K562 (cell line): ENCODE measurements at regions not wholly inside any gene's neighbourhood (a gene's known extent, or its start where the extent isn't known, plus 50 kb on each side); places are given as distances from the start of the nearest gene placed in this dataset.

Experiments
- ATAC-seq: fragments of 200-7000 bp; cut with Tn5 transposase; 3 replicates; pipeline ENCODE4 v1.9.1; 2020; ENCODE audit warnings: moderate library complexity
- BruUV-seq: library from RNA; stranded (reverse); fragments of 400-500 nt; replicated peaks from 2 replicates; lab custom pipeline; 2021; lab: Mats Ljungman, UMichigan
- CTCF ChIA-PET: fragments of 300-600 bp; formaldehyde crosslinking; extraction: SDS; loops from one replicate; lab custom pipeline; 2021; ENCODE audit warnings: low intra/inter-chr PET ratio; lab: Yijun Ruan, JAX
- POLR2A ChIA-PET: fragments of 300-600, 350-650 bp; sonication (Branson Sonifier 250); formaldehyde crosslinking; extraction: SDS; loops from one replicate; lab custom pipeline; 2021; ENCODE audit warnings: antibody characterized with exemption, inconsistent platforms; lab: Yijun Ruan, JAX
- DNase-seq, 4 experiments: peaks; one replicate each; pipeline versions ENCODE4 v3.0.0 to v3.0.0-alpha.2; 2011 to 2018; ENCODE audit warnings: low spot score in 3 of 4, mixed read lengths in 3 of 4; ENCODE audit errors: extremely low read depth in 1 of 4
- FAIRE-seq: peaks from 2 replicates; lab custom pipeline; 2011; peaks lifted over from hg19 to GRCh38; lab: Jason Lieb, UNC
- H2AFZ ChIP-seq: 2 replicates; pipeline ENCODE4 v1.6.0; 2011; ENCODE audit warnings: low read depth, low read length, control low read depth, inconsistent platforms
- H3K27ac ChIP-seq: fragments of 200-600 bp; 3 replicates; pipeline ENCODE4 v1.8.0; 2011; ENCODE audit warnings: low read depth, mild to moderate bottlenecking, control low read depth, inconsistent platforms, low read length, moderate library complexity, mixed read lengths; ENCODE audit errors: extremely low read depth
- H3K27me3 ChIP-seq, 2 experiments: fragments of 300-600 bp in 1 of 2; 2 replicates in 1 of 2; 3 replicates in 1 of 2; pipeline versions ENCODE4 v1.6.0 to v1.8.0; 2011; ENCODE audit warnings: inconsistent platforms in 2 of 2, low read length in 2 of 2, mild to moderate bottlenecking in 1 of 2, mixed read lengths in 1 of 2, moderate library complexity in 1 of 2; ENCODE audit not compliant: control insufficient read depth in 2 of 2, insufficient read depth in 2 of 2
- H3K36me3 ChIP-seq: fragments of 300-600 bp; 3 replicates; pipeline ENCODE4 v1.8.0; 2011; ENCODE audit warnings: mild to moderate bottlenecking, low read length, inconsistent platforms; ENCODE audit not compliant: control insufficient read depth, insufficient read depth
- H3K4me1 ChIP-seq, 2 experiments: fragments of 200-600 bp in 1 of 2; replicated peaks in 1 of 2; 2 replicates in 1 of 2; 3 replicates in 1 of 2; pipeline versions ENCODE4 v1.5.1 to v1.8.0; 2011; ENCODE audit warnings: inconsistent platforms in 2 of 2, low read length in 2 of 2, mild to moderate bottlenecking in 1 of 2, mixed read lengths in 1 of 2, moderate library complexity in 1 of 2; ENCODE audit not compliant: control insufficient read depth in 2 of 2, insufficient read depth in 2 of 2
- H3K4me2 ChIP-seq: 2 replicates; pipeline ENCODE4 v1.6.1; 2011; ENCODE audit warnings: low read length, control low read depth, inconsistent platforms, mixed read lengths; ENCODE audit not compliant: insufficient read depth
- H3K4me3 ChIP-seq: fragments of 200-600 bp; sonication (generic), shearing (Covaris generic); 2 replicates; pipeline ENCODE4 v1.5.1; 2016; ENCODE audit warnings: control low read depth, inconsistent platforms
- H3K79me2 ChIP-seq: fragments of 200-600 bp; 3 replicates; pipeline ENCODE4 v1.8.0; 2011; ENCODE audit warnings: low read length, inconsistent platforms; ENCODE audit not compliant: control insufficient read depth, insufficient read depth
- H3K9ac ChIP-seq, 2 experiments: 2 replicates each; pipeline versions ENCODE4 v1.6.0 to v1.6.1; 2011; ENCODE audit warnings: low read depth in 2 of 2, low read length in 2 of 2, control low read depth in 1 of 2, inconsistent platforms in 1 of 2, mild to moderate bottlenecking in 1 of 2, mixed read lengths in 1 of 2; ENCODE audit not compliant: insufficient read depth in 1 of 2
- H3K9me1 ChIP-seq: one replicate; pipeline ENCODE4 v1.6.0; 2011; ENCODE audit warnings: inconsistent platforms, mild to moderate bottlenecking, low read length, moderate library complexity; ENCODE audit not compliant: control insufficient read depth, insufficient read depth
- H3K9me3 ChIP-seq: replicated peaks from 2 replicates; pipeline ENCODE4 v1.5.1; 2011; ENCODE audit warnings: low read depth, low read length, inconsistent platforms; ENCODE audit not compliant: control insufficient read depth, insufficient read depth
- H4K20me1 ChIP-seq: replicated peaks from 2 replicates; pipeline ENCODE4 v1.6.1; 2011; ENCODE audit warnings: low read length, inconsistent platforms, mixed read lengths; ENCODE audit not compliant: control insufficient read depth, insufficient read depth
- ATF3 ChIP-seq, 2 experiments: fragments of 450-650 bp in 1 of 2; sonication (generic) in 1 of 2; formaldehyde crosslinking in 1 of 2; IDR thresholded peaks in 1 of 2; conservative IDR thresholded peaks in 1 of 2; 2 replicates each; pipeline versions ENCODE4 v1.6.1 to v1.8.1; 2016 to 2023; ENCODE audit warnings: mild to moderate bottlenecking in 2 of 2, moderate library complexity in 2 of 2, inconsistent platforms in 1 of 2, missing genetic modification reagents in 1 of 2
- E2F5 ChIP-seq: sonication (generic); formaldehyde crosslinking; IDR thresholded peaks from 2 replicates; pipeline ENCODE4 v1.8.0; 2022; ENCODE audit warnings: mild to moderate bottlenecking, missing genetic modification reagents
- ESRRA ChIP-seq: fragments of 450-650 bp; IDR thresholded peaks from 2 replicates; pipeline ENCODE4 v1.6.1; 2014; ENCODE audit warnings: low read depth, mild to moderate bottlenecking, moderate library complexity, borderline replicate concordance
- EWSR1 ChIP-seq: fragments of 450-650 bp; IDR thresholded peaks from 2 replicates; pipeline ENCODE4 v1.6.1; 2018; ENCODE audit warnings: borderline replicate concordance, mild to moderate bottlenecking, low read depth, moderate library complexity; ENCODE audit not compliant: partially characterized antibody
- KAT2B ChIP-seq: IDR thresholded peaks from one replicate; pipeline ENCODE4 v1.6.1; 2012; ENCODE audit warnings: low read depth, mild to moderate bottlenecking, control low read depth, inconsistent platforms, low read length, moderate library complexity
- MAFF ChIP-seq: IDR thresholded peaks from 2 replicates; pipeline ENCODE4 v1.6.1; 2012; ENCODE audit warnings: low read length, improper control_type of control experiment
- PRPF4 ChIP-seq: fragments of 200-400 bp; formaldehyde crosslinking; IDR thresholded peaks from one replicate; pipeline ENCODE4 v1.6.1; 2017; ENCODE audit warnings: low read length, low read depth, mild to moderate bottlenecking; ENCODE audit not compliant: insufficient read depth, poor library complexity, severe bottlenecking
- TSC22D4 ChIP-seq: fragments of 450-650 bp; IDR thresholded peaks from 2 replicates; pipeline ENCODE4 v1.6.1; 2016; ENCODE audit warnings: missing genetic modification characterization, missing biosample characterization, control low read depth
- WGBS: fragments of 100-300 bp; shearing (Covaris generic); methylation state at CpG from one replicate; pipeline ENCODE4 v1.1.6; 2016; ENCODE audit warnings: low coverage, mixed read lengths; ENCODE audit not compliant: insufficient coverage; ENCODE audit errors: missing lambda C conversion rate; 5-methylcytosine and 5-hydroxymethylcytosine counted together
- in situ Hi-C: fragments of 300-500 bp; cut with MboI; formaldehyde crosslinking; loops from 4 replicates; pipeline ENCODE4 v1.15.0; 2018; ENCODE audit warnings: inconsistent platforms, mixed read lengths
- intact Hi-C: fragments of 100-400 bp; cut with micrococcal nuclease; formaldehyde crosslinking; loops from 2 replicates; pipeline ENCODE4 v1.14.2; 2022

GRCh38 chr11:45563810-45564209 lies 101.6 kb downstream of the CHST1 start (continued):
- no peak; the same call in 1 of the 2 replicates for TF ChIP-seq ATF3 (IDR thresholded peaks at IDR 0.05)
- no peak for TF ChIP-seq ATF3 (CRISPR knock-in tag; conservative IDR thresholded peaks at IDR 0.05)
- TF ChIP-seq TSC22D4: no peak
- TF ChIP-seq ESRRA: peak; percentile 40; the same call in 1 of the 2 replicates
- TF ChIP-seq KAT2B: no peak
- TF ChIP-seq E2F5 (CRISPR knock-in tag): no peak
- TF ChIP-seq MAFF: peak; percentile 21; the same call in 1 of the 2 replicates
- TF ChIP-seq, all 486 proteins: peak for 39

- in situ Hi-C loops: no loop called here
- no peaks in the 10 kb centered on the region for H3K36me3 ChIP-seq
- peaks cover 8% of the 10 kb centered on the region; the same call in 1 of the 2 replicates for H4K20me1 ChIP-seq
- ChIA-PET POLR2A (interaction anchor here (1.6 kb wide), 1 partner anchor 14 kb away, joined by 5 read pairs; no protein-coding TSS in a partner anchor), CTCF (no interaction called here)
- no peak overlapping the region for H3K4me2 ChIP-seq
- no peaks in the 10 kb centered on the region for H3K9me3 ChIP-seq
- TF ChIP-seq PRPF4: no peak
- TF ChIP-seq EWSR1: no peak
- no peaks in the 10 kb centered on the region for H3K79me2 ChIP-seq
- H3K4me1 ChIP-seq: peaks cover 0 to 3% of the 10 kb centered on the region in 2 experiments; a peak in 1 of 5 replicates
- 4% methylated on average over 2 of the region's 2 CpGs for WGBS
- no peak overlapping the region for H3K27ac ChIP-seq
- intact Hi-C loops: no loop called here
- no peaks in the 10 kb centered on the region for H3K9me1 ChIP-seq
- no peak overlapping the region for H3K9ac ChIP-seq
- DNase-seq: no peak
- FAIRE-seq: no peak
- no TSS peak for BruUV-seq
- no peak for ATAC-seq
- H3K27me3 ChIP-seq: peaks cover 0 to 13% of the 10 kb centered on the region in 2 experiments; a peak in 2 of 5 replicates
- H2AFZ ChIP-seq: no peak overlapping the region
- no peak overlapping the region for H3K4me3 ChIP-seq
Observed at GRCh38 chr11:45563171-45563570, 102.3 kb downstream of the CHST1 start.
